ENCODE measurements at regions not wholly inside any gene's neighbourhood (a gene's known extent, or its start where the extent isn't known, plus 50 kb on each side); places are given as distances from the start of the nearest gene placed in this dataset.

GRCh38 chr13:87783366-87783765 is 112.2 kb downstream of the SLITRK5 start:
- Histone ChIP-seq H3K27ac (ENCODE audit: low read depth, low read length) (no peak overlapping the region), H3K4me1 (ENCODE audit: control insufficient read depth in 1 of 2, insufficient read depth in 2 of 2, low read length in 2 of 2) (no peaks in the 10 kb centered on the region), H2AFZ (ENCODE audit: low read depth, low read length, poor library complexity, severe bottlenecking) (no peak overlapping the region), H3K36me3 (ENCODE audit: control insufficient read depth in 1 of 2, insufficient read depth in 2 of 2, low read length in 2 of 2) (no peaks in the 10 kb centered on the region), H3K4me2 (ENCODE audit: low read length) (no peak overlapping the region), H3K79me2 (ENCODE audit: insufficient read depth, low read length) (no peaks in the 10 kb centered on the region), H3K9me3 (ENCODE audit: control insufficient read depth in 1 of 2, insufficient read depth in 1 of 2, low read depth in 1 of 2, low read length in 2 of 2) (no peaks in the 10 kb centered on the region), H3K9ac (ENCODE audit: low read length) (no peak overlapping the region), H3K4me3 (replicated peaks in 1 of 2; ENCODE audit: low read depth in 1 of 2, low read length in 2 of 2) (no peak overlapping the region), H3K27me3 (ENCODE audit: insufficient read depth, low read length) (no peaks in the 10 kb centered on the region), H4K20me1 (ENCODE audit: insufficient read depth) (no peaks in the 10 kb centered on the region), H3K9me2 (ENCODE audit: insufficient read depth) (no peaks in the 10 kb centered on the region)
- ATAC-seq = no peak
- DNase-seq (ENCODE audit: low read depth, low spot score) = no peak
- POLR2A ChIA-PET = no interaction called here
- no TSS peak for BruUV-seq (replicated peaks)
- intact Hi-C loops (cut with micrococcal nuclease) = no loop called here
- RAD21 ChIA-PET (ENCODE audit: low non-redundant PET in 1 of 2, low total read pairs in 2 of 2, uncharacterized antibody in 2 of 2, unreplicated experiment in 2 of 2) = no interaction called here
- CTCF ChIA-PET = no interaction called here
- TF ChIP-seq FOSL1 (IDR thresholded peaks at IDR 0.05; ENCODE audit: low read depth) = no peak
- no peak for TF ChIP-seq ZFX (IDR thresholded peaks at IDR 0.05)
- TF ChIP-seq POLR2A (IDR thresholded peaks at IDR 0.05; ENCODE audit: borderline replicate concordance, extremely low read depth, insufficient read depth, insufficient read length) = no peak
- no peak for TF ChIP-seq CBX3 (IDR thresholded peaks at IDR 0.05; ENCODE audit: low read depth)
- TF ChIP-seq MAX (IDR thresholded peaks at IDR 0.05) = no peak
- TF ChIP-seq ATF3 (IDR thresholded peaks at IDR 0.05) = no peak

DNA sequence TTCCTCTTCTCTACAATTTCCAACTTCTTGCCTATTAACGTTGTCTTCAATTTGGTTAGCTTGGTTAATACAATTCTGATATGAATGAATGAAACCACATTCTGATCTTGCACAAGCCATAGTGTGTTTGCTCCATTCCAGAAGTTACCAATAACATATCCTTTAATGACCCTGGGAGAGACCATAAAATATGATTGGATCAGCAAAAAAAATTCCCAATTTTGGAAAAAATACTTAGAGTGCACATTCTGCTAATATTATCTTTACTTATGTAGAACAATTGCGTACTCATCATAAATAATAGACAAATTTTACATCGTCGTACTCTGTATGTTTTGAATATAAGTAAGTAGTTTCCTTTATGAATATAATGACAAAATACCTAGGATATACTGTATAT is 117.2 kb downstream of the SLITRK5 start:
- no peak overlapping the region for H3K4me2 ChIP-seq (ENCODE audit: low read length)
- no peak overlapping the region for H3K9ac ChIP-seq (ENCODE audit: low read length)
- H4K20me1 ChIP-seq (ENCODE audit: insufficient read depth) = no peaks in the 10 kb centered on the region
- TF ChIP-seq ELF1 (IDR thresholded peaks at IDR 0.05; ENCODE audit: borderline replicate concordance, low read depth) (no peak), CBX3 (IDR thresholded peaks at IDR 0.05; ENCODE audit: low read depth) (no peak), EZH2phosphoT487 (IDR thresholded peaks at IDR 0.05; ENCODE audit: borderline replicate concordance) (no peak), CEBPB (IDR thresholded peaks at IDR 0.05; ENCODE audit: low read depth) (no peak), SIN3A (IDR thresholded peaks at IDR 0.05; ENCODE audit: low read depth) (no peak), RAD21 (IDR thresholded peaks at IDR 0.05; ENCODE audit: low read depth) (no peak), EGR1 (IDR thresholded peaks at IDR 0.05; ENCODE audit: low read depth) (no peak), TCF7L2 (IDR thresholded peaks at IDR 0.05; ENCODE audit: borderline replicate concordance, extremely low read depth, insufficient read depth, insufficient read length) (no peak)
- TF ChIP-seq, protein P1, sequence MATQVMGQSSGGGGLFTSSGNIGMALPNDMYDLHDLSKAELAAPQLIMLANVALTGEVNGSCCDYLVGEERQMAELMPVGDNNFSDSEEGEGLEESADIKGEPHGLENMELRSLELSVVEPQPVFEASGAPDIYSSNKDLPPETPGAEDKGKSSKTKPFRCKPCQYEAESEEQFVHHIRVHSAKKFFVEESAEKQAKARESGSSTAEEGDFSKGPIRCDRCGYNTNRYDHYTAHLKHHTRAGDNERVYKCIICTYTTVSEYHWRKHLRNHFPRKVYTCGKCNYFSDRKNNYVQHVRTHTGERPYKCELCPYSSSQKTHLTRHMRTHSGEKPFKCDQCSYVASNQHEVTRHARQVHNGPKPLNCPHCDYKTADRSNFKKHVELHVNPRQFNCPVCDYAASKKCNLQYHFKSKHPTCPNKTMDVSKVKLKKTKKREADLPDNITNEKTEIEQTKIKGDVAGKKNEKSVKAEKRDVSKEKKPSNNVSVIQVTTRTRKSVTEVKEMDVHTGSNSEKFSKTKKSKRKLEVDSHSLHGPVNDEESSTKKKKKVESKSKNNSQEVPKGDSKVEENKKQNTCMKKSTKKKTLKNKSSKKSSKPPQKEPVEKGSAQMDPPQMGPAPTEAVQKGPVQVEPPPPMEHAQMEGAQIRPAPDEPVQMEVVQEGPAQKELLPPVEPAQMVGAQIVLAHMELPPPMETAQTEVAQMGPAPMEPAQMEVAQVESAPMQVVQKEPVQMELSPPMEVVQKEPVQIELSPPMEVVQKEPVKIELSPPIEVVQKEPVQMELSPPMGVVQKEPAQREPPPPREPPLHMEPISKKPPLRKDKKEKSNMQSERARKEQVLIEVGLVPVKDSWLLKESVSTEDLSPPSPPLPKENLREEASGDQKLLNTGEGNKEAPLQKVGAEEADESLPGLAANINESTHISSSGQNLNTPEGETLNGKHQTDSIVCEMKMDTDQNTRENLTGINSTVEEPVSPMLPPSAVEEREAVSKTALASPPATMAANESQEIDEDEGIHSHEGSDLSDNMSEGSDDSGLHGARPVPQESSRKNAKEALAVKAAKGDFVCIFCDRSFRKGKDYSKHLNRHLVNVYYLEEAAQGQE (IDR thresholded peaks at IDR 0.05; ENCODE audit: low read depth) = no peak
- no peaks in the 10 kb centered on the region for H3K79me2 ChIP-seq (ENCODE audit: insufficient read depth, low read length)
- H3K4me3 ChIP-seq (replicated peaks in 1 of 2; ENCODE audit: low read depth in 1 of 2, low read length in 2 of 2) = no peak overlapping the region
- POLR2A ChIA-PET = no interaction called here
- H2AFZ ChIP-seq (ENCODE audit: low read depth, low read length, poor library complexity, severe bottlenecking) = no peak overlapping the region
- H3K36me3 ChIP-seq (ENCODE audit: control insufficient read depth in 1 of 2, insufficient read depth in 2 of 2, low read length in 2 of 2) = no peaks in the 10 kb centered on the region
- DNase-seq (ENCODE audit: low read depth, low spot score) (no peak), ATAC-seq (no peak)
- H3K9me2 ChIP-seq (ENCODE audit: insufficient read depth) = no peaks in the 10 kb centered on the region
- no peaks in the 10 kb centered on the region for H3K27me3 ChIP-seq (ENCODE audit: insufficient read depth, low read length)
- no TSS peak for BruUV-seq (replicated peaks)
- CTCF ChIA-PET = no interaction called here
- H3K4me1 ChIP-seq (ENCODE audit: control insufficient read depth in 1 of 2, insufficient read depth in 2 of 2, low read length in 2 of 2) = no peaks in the 10 kb centered on the region
- RAD21 ChIA-PET (ENCODE audit: low non-redundant PET in 1 of 2, low total read pairs in 2 of 2, uncharacterized antibody in 2 of 2, unreplicated experiment in 2 of 2) = no interaction called here
- no peak overlapping the region for H3K27ac ChIP-seq (ENCODE audit: low read depth, low read length)
- intact Hi-C loops (cut with micrococcal nuclease) = no loop called here
- H3K9me3 ChIP-seq (ENCODE audit: control insufficient read depth in 1 of 2, insufficient read depth in 1 of 2, low read depth in 1 of 2, low read length in 2 of 2) = no peaks in the 10 kb centered on the region

All from HCT116 (cell line).